SK-N-SH (cell line): ENCODE measurements at regions not wholly inside any gene's neighbourhood (a gene's known extent, or its start where the extent isn't known, plus 50 kb on each side); places are given as distances from the start of the nearest gene placed in this dataset.

Experiments used
- ELF1 ChIP-seq: IDR thresholded peaks from 2 replicates; pipeline ENCODE4 v1.4.0; 2012
- FOXJ3 ChIP-seq: sonication (generic); formaldehyde crosslinking; IDR thresholded peaks from 2 replicates; pipeline ENCODE4 v1.5.1; 2020; ENCODE audit warnings: mild to moderate bottlenecking, missing genetic modification reagents
- MEF2A ChIP-seq: IDR thresholded peaks from 2 replicates; pipeline ENCODE4 v1.4.0; 2012; ENCODE audit warnings: low read depth, borderline replicate concordance
- SMC3 ChIP-seq: IDR thresholded peaks from 2 replicates; pipeline ENCODE4 v1.6.1; 2012; ENCODE audit warnings: low read depth, low read length, improper control_type of control experiment
- TF ChIP-seq, protein P1 (sequence below): fragments of 200-600 bp; sonication (generic); IDR thresholded peaks from 2 replicates; pipeline ENCODE4 v1.6.1; 2017; ENCODE audit warnings: antibody characterized with exemption, mild to moderate bottlenecking, moderate library complexity
- TF ChIP-seq, protein P2 (sequence below): IDR thresholded peaks from 2 replicates; pipeline ENCODE4 v1.4.0; 2012; ENCODE audit warnings: low read depth, borderline replicate concordance

DNA sequence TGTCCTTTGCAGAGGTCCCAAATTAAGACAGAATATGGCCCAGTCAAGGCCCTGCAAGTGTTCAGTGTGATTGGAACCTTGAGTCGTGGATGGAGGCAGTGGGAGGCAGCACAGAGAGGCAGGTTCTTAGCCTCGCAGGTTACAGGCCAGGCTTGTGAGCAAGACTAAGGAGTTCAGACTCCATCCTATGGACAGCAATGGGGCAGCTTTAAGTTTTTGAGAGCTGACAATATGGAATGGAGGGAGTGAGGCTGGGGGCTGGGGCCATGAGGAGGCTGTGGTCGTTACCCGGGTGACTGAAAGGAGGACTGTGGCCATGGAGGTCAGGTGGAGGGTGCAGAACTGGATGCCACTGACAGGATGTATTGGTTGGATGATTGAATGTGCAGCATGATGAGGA lies 74.1 kb upstream of the PRR23C start:
- TF ChIP-seq SMC3 (no peak), ELF1 (no peak), MEF2A (no peak), FOXJ3 (CRISPR knock-in tag) (no peak)
- TF ChIP-seq, protein P1, sequence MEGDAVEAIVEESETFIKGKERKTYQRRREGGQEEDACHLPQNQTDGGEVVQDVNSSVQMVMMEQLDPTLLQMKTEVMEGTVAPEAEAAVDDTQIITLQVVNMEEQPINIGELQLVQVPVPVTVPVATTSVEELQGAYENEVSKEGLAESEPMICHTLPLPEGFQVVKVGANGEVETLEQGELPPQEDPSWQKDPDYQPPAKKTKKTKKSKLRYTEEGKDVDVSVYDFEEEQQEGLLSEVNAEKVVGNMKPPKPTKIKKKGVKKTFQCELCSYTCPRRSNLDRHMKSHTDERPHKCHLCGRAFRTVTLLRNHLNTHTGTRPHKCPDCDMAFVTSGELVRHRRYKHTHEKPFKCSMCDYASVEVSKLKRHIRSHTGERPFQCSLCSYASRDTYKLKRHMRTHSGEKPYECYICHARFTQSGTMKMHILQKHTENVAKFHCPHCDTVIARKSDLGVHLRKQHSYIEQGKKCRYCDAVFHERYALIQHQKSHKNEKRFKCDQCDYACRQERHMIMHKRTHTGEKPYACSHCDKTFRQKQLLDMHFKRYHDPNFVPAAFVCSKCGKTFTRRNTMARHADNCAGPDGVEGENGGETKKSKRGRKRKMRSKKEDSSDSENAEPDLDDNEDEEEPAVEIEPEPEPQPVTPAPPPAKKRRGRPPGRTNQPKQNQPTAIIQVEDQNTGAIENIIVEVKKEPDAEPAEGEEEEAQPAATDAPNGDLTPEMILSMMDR = no peak
- TF ChIP-seq, protein P2, sequence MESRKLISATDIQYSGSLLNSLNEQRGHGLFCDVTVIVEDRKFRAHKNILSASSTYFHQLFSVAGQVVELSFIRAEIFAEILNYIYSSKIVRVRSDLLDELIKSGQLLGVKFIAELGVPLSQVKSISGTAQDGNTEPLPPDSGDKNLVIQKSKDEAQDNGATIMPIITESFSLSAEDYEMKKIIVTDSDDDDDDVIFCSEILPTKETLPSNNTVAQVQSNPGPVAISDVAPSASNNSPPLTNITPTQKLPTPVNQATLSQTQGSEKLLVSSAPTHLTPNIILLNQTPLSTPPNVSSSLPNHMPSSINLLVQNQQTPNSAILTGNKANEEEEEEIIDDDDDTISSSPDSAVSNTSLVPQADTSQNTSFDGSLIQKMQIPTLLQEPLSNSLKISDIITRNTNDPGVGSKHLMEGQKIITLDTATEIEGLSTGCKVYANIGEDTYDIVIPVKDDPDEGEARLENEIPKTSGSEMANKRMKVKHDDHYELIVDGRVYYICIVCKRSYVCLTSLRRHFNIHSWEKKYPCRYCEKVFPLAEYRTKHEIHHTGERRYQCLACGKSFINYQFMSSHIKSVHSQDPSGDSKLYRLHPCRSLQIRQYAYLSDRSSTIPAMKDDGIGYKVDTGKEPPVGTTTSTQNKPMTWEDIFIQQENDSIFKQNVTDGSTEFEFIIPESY = no peak
